ENCODE measurements at regions not wholly inside any gene's neighbourhood (a gene's known extent, or its start where the extent isn't known, plus 50 kb on each side); places are given as distances from the start of the nearest gene placed in this dataset.

GRCh38 chr13:80591976-80592740 lies 251.2 kb upstream of the SPRY2 start:
- TF ChIP-seq EZH2phosphoT487 (IDR thresholded peaks at IDR 0.05; ENCODE audit: low read depth, severe bottlenecking, unreplicated experiment) = no peak
- TF ChIP-seq EZH2 (IDR thresholded peaks at IDR 0.05; ENCODE audit: borderline replicate concordance) = no peak
- no peak for TF ChIP-seq CTCF (IDR thresholded peaks at IDR 0.05; ENCODE audit: poor library complexity)
- no peak overlapping the region for H3K27ac ChIP-seq
- peaks cover 4% of the 10 kb centered on the region for H3K4me1 ChIP-seq (ENCODE audit: insufficient read depth)
- H3K9me2 ChIP-seq (replicated peaks; ENCODE audit: insufficient read depth) = no peaks in the 10 kb centered on the region
- no peaks in the 10 kb centered on the region for H3K9me3 ChIP-seq (ENCODE audit: low read depth)
- H3K36me3 ChIP-seq (replicated peaks; ENCODE audit: insufficient read depth, low read depth) = no peaks in the 10 kb centered on the region
- H3K4me2 ChIP-seq = no peak overlapping the region
- H4K20me1 ChIP-seq (ENCODE audit: insufficient read depth, poor library complexity, severe bottlenecking) = no peaks in the 10 kb centered on the region
- no peak overlapping the region for H2AFZ ChIP-seq
- H3K27me3 ChIP-seq = no peaks in the 10 kb centered on the region
- H3K4me3 ChIP-seq = no peak overlapping the region
- no peaks in the 10 kb centered on the region for H3K79me2 ChIP-seq
- WGBS (ENCODE audit: low lambda C conversion rate, missing lambda C conversion rate) = 84% methylated on average over 4 of the region's 4 CpGs
- no peak for DNase-seq (ENCODE audit: low spot score)

GRCh38 chr13:80590551-80590950 lies 249.6 kb upstream of the SPRY2 start:
- DNase-seq (ENCODE audit: low spot score) = no peak

GRCh38 chr13:80586356-80586755 lies 245.4 kb upstream of the SPRY2 start:
- Histone ChIP-seq H3K4me3 (no peak overlapping the region), H3K4me2 (no peak overlapping the region), H3K9me3 (ENCODE audit: low read depth) (no peaks in the 10 kb centered on the region)

More at GRCh38 chr13:80590551-80590950, 249.6 kb upstream of the SPRY2 start:
- no peaks in the 10 kb centered on the region for H3K9me2 ChIP-seq (replicated peaks; ENCODE audit: insufficient read depth)
- H3K4me1 ChIP-seq (ENCODE audit: insufficient read depth) = peaks cover 4% of the 10 kb centered on the region
- H3K27me3 ChIP-seq = no peaks in the 10 kb centered on the region
- H3K36me3 ChIP-seq (replicated peaks; ENCODE audit: insufficient read depth, low read depth) = no peaks in the 10 kb centered on the region
- WGBS (ENCODE audit: low lambda C conversion rate, missing lambda C conversion rate) = 89% methylated on average over 3 of the region's 3 CpGs
- no peaks in the 10 kb centered on the region for H4K20me1 ChIP-seq (ENCODE audit: insufficient read depth, poor library complexity, severe bottlenecking)
- TF ChIP-seq EZH2phosphoT487 (IDR thresholded peaks at IDR 0.05; ENCODE audit: low read depth, severe bottlenecking, unreplicated experiment) (no peak), CTCF (IDR thresholded peaks at IDR 0.05; ENCODE audit: poor library complexity) (no peak), EZH2 (IDR thresholded peaks at IDR 0.05; ENCODE audit: borderline replicate concordance) (no peak)
- H3K4me3 ChIP-seq = no peak overlapping the region
- no peak overlapping the region for H2AFZ ChIP-seq
- no peak overlapping the region for H3K4me2 ChIP-seq
- H3K79me2 ChIP-seq = no peaks in the 10 kb centered on the region
- no peak overlapping the region for H3K27ac ChIP-seq
- H3K9me3 ChIP-seq (ENCODE audit: low read depth) = no peaks in the 10 kb centered on the region

More at GRCh38 chr13:80586356-80586755, 245.4 kb upstream of the SPRY2 start:
- Histone ChIP-seq H3K4me1 (ENCODE audit: insufficient read depth) (no peaks in the 10 kb centered on the region), H3K79me2 (no peaks in the 10 kb centered on the region), H2AFZ (no peak overlapping the region), H3K36me3 (replicated peaks; ENCODE audit: insufficient read depth, low read depth) (no peaks in the 10 kb centered on the region), H3K9me2 (replicated peaks; ENCODE audit: insufficient read depth) (no peaks in the 10 kb centered on the region), H3K27me3 (no peaks in the 10 kb centered on the region), H4K20me1 (ENCODE audit: insufficient read depth, poor library complexity, severe bottlenecking) (no peaks in the 10 kb centered on the region), H3K27ac (no peak overlapping the region)
- TF ChIP-seq CTCF (IDR thresholded peaks at IDR 0.05; ENCODE audit: poor library complexity) (no peak), EZH2 (IDR thresholded peaks at IDR 0.05; ENCODE audit: borderline replicate concordance) (no peak), EZH2phosphoT487 (IDR thresholded peaks at IDR 0.05; ENCODE audit: low read depth, severe bottlenecking, unreplicated experiment) (no peak)
- 60% methylated on average over 2 of the region's 2 CpGs for WGBS (ENCODE audit: low lambda C conversion rate, missing lambda C conversion rate)
- no peak for DNase-seq (ENCODE audit: low spot score)

Data from hepatocyte (in vitro differentiated cells).